Sigmoid colon (tissue), 4 donors: ENCODE measurements at regions not wholly inside any gene's neighbourhood (a gene's known extent, or its start where the extent isn't known, plus 50 kb on each side); places are given as distances from the start of the nearest gene placed in this dataset.

ENCODE experiments used
- EP300 ChIP-seq, 4 donors: sonication (generic); formaldehyde crosslinking; IDR thresholded peaks; one replicate each; pipeline ENCODE4 v1.6.1; 2017; ENCODE audit warnings: antibody characterized with exemption in 4 of 4
- POLR2A ChIP-seq, 2 donors: fragments of 450-650 bp; IDR thresholded peaks; one replicate each; pipeline ENCODE4 v1.6.1; 2016; ENCODE audit warnings: antibody characterized with exemption in 2 of 2, mild to moderate bottlenecking in 2 of 2, moderate library complexity in 2 of 2
- POLR2AphosphoS5 ChIP-seq, 4 donors: sonication (generic); formaldehyde crosslinking; IDR thresholded peaks; one replicate each; pipeline ENCODE4 v1.6.1; 2017; ENCODE audit warnings: antibody characterized with exemption in 4 of 4
- TF ChIP-seq, protein P1 (sequence below), 4 experiments: fragments of 450-650 bp in 3 of 4; fragments of 200-600 bp in 1 of 4; IDR thresholded peaks; one replicate each; pipeline ENCODE4 v1.5.1; 2016 to 2019; ENCODE audit warnings: antibody characterized with exemption in 4 of 4, mild to moderate bottlenecking in 3 of 4, moderate library complexity in 2 of 4

GRCh38 chr2:208978946-208979345 is 444.9 kb upstream of the MAP2 start:
- TF ChIP-seq, protein P1, sequence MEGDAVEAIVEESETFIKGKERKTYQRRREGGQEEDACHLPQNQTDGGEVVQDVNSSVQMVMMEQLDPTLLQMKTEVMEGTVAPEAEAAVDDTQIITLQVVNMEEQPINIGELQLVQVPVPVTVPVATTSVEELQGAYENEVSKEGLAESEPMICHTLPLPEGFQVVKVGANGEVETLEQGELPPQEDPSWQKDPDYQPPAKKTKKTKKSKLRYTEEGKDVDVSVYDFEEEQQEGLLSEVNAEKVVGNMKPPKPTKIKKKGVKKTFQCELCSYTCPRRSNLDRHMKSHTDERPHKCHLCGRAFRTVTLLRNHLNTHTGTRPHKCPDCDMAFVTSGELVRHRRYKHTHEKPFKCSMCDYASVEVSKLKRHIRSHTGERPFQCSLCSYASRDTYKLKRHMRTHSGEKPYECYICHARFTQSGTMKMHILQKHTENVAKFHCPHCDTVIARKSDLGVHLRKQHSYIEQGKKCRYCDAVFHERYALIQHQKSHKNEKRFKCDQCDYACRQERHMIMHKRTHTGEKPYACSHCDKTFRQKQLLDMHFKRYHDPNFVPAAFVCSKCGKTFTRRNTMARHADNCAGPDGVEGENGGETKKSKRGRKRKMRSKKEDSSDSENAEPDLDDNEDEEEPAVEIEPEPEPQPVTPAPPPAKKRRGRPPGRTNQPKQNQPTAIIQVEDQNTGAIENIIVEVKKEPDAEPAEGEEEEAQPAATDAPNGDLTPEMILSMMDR (IDR thresholded peaks at IDR 0.05), result no peak
- TF ChIP-seq POLR2A (IDR thresholded peaks at IDR 0.05) (no peak), POLR2AphosphoS5 (IDR thresholded peaks at IDR 0.05) (no peak), EP300 (IDR thresholded peaks at IDR 0.05) (no peak)
